OCI-LY1 (cell line): ENCODE measurements at regions not wholly inside any gene's neighbourhood (a gene's known extent, or its start where the extent isn't known, plus 50 kb on each side); places are given as distances from the start of the nearest gene placed in this dataset.

Experiments
- H2AFZ ChIP-seq: fragments of 200-600 bp; sonication (generic), shearing (Covaris generic); 2 replicates; pipeline ENCODE4 v1.6.0; 2014; ENCODE audit warnings: antibody characterized with exemption, mild to moderate bottlenecking, low read length
- H3F3A ChIP-seq: fragments of 200-600 bp; sonication (generic), shearing (Covaris generic); 2 replicates; pipeline ENCODE4 v1.6.0; 2014; ENCODE audit warnings: mild to moderate bottlenecking, antibody characterized with exemption, low read length, moderate library complexity; ENCODE audit not compliant: insufficient read depth
- H3K27ac ChIP-seq: fragments of 200-600 bp; sonication (generic); 2 replicates; pipeline ENCODE4 v1.5.1; 2014; ENCODE audit warnings: low read length, mixed run types, mild to moderate bottlenecking, low read depth; ENCODE audit not compliant: poor library complexity, severe bottlenecking
- H3K27me3 ChIP-seq: fragments of 200-600 bp; sonication (generic); 2 replicates; pipeline ENCODE4 v1.6.0; 2014; ENCODE audit warnings: antibody characterized with exemption, mild to moderate bottlenecking, low read length, moderate library complexity; ENCODE audit not compliant: insufficient read depth
- H3K36me3 ChIP-seq: fragments of 200-600 bp; sonication (generic); 2 replicates; pipeline ENCODE4 v1.6.1; 2014; ENCODE audit warnings: mild to moderate bottlenecking, antibody characterized with exemption, low read length, moderate library complexity, mixed read lengths; ENCODE audit not compliant: insufficient read depth
- H3K4me1 ChIP-seq: fragments of 200-600 bp; sonication (generic); 2 replicates; pipeline ENCODE4 v1.5.1; 2014; ENCODE audit warnings: mild to moderate bottlenecking, low read length, moderate library complexity; ENCODE audit not compliant: insufficient read depth, severe bottlenecking
- H3K4me2 ChIP-seq: fragments of 200-600 bp; sonication (generic), shearing (Covaris generic); 2 replicates; pipeline ENCODE4 v1.6.1; 2014; ENCODE audit warnings: low read length
- H3K4me3 ChIP-seq: fragments of 200-600 bp; sonication (generic); 2 replicates; pipeline ENCODE4 v1.5.1; 2014; ENCODE audit warnings: low read length, low read depth, mild to moderate bottlenecking, mixed read lengths; ENCODE audit not compliant: poor library complexity, severe bottlenecking
- H3K79me2 ChIP-seq: fragments of 200-600 bp; shearing (Covaris generic); 2 replicates; pipeline ENCODE4 v1.6.1; 2016; ENCODE audit warnings: mixed run types, low read length, mixed read lengths; ENCODE audit not compliant: insufficient read depth
- H3K9ac ChIP-seq: fragments of 200-600 bp; sonication (generic), shearing (Covaris generic); 2 replicates; pipeline ENCODE4 v1.6.1; 2014; ENCODE audit warnings: mild to moderate bottlenecking, low read length, mixed read lengths
- H3K9me2 ChIP-seq: fragments of 200-600 bp; sonication (generic), shearing (Covaris generic); 2 replicates; pipeline ENCODE4 v1.6.1; 2014; ENCODE audit warnings: low read depth, mild to moderate bottlenecking, low read length, mixed read lengths
- H3K9me3 ChIP-seq: fragments of 200-600 bp; shearing (Covaris generic); 2 replicates; pipeline ENCODE4 v1.6.1; 2014; ENCODE audit warnings: low read length, mixed read lengths
- H4K20me1 ChIP-seq: fragments of 200-600 bp; sonication (generic), shearing (Covaris generic); 2 replicates; pipeline ENCODE4 v1.6.0; 2016; ENCODE audit warnings: mild to moderate bottlenecking, low read length; ENCODE audit not compliant: insufficient read depth
- EZH2 ChIP-seq: fragments of 200-600 bp; sonication (generic), shearing (Covaris generic); IDR thresholded peaks from 2 replicates; pipeline ENCODE4 v1.8.0; 2017; ENCODE audit warnings: borderline replicate concordance, mixed run types, mild to moderate bottlenecking, antibody characterized with exemption, low read length, moderate library complexity, mixed read lengths
- TF ChIP-seq, protein P1 (sequence below): fragments of 200-600 bp; sonication (generic), shearing (Covaris generic); IDR thresholded peaks from 2 replicates; pipeline ENCODE4 v1.5.1; 2017; ENCODE audit warnings: mild to moderate bottlenecking, antibody characterized with exemption, low read length, moderate library complexity, mixed read lengths

DNA sequence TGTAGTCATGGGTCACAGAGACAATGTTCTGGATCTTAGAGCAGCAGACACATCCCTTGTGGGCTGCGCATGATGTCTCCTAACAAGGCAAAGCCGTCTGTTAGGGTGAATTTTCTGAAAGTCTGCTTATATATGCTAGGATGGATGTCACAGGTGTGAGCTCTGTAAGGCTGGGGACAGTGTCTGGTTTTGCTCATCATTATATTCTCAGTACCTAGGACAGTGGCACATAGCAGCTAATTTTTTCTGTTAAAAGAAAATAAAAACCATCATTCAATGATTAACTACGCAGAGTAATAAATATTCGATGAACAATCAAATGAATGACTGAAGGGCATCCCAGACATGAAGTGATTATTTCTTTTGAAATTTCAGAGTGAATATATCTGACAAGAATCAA is 52.9 kb upstream of the FAM169A start:
- no peaks in the 10 kb centered on the region for H3K36me3 ChIP-seq
- no peaks in the 10 kb centered on the region for H3F3A ChIP-seq
- no peaks in the 10 kb centered on the region for H3K27me3 ChIP-seq
- H3K4me1 ChIP-seq, result no peaks in the 10 kb centered on the region
- no peaks in the 10 kb centered on the region for H3K79me2 ChIP-seq
- H3K4me2 ChIP-seq, result no peak overlapping the region
- TF ChIP-seq, protein P1, sequence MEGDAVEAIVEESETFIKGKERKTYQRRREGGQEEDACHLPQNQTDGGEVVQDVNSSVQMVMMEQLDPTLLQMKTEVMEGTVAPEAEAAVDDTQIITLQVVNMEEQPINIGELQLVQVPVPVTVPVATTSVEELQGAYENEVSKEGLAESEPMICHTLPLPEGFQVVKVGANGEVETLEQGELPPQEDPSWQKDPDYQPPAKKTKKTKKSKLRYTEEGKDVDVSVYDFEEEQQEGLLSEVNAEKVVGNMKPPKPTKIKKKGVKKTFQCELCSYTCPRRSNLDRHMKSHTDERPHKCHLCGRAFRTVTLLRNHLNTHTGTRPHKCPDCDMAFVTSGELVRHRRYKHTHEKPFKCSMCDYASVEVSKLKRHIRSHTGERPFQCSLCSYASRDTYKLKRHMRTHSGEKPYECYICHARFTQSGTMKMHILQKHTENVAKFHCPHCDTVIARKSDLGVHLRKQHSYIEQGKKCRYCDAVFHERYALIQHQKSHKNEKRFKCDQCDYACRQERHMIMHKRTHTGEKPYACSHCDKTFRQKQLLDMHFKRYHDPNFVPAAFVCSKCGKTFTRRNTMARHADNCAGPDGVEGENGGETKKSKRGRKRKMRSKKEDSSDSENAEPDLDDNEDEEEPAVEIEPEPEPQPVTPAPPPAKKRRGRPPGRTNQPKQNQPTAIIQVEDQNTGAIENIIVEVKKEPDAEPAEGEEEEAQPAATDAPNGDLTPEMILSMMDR, result no peak
- TF ChIP-seq EZH2, result no peak
- H2AFZ ChIP-seq, result no peak overlapping the region
- no peaks in the 10 kb centered on the region for H3K9me2 ChIP-seq
- no peaks in the 10 kb centered on the region for H3K9me3 ChIP-seq
- H3K4me3 ChIP-seq, result no peak overlapping the region
- no peak overlapping the region for H3K9ac ChIP-seq
- no peak overlapping the region for H3K27ac ChIP-seq
- no peaks in the 10 kb centered on the region for H4K20me1 ChIP-seq

DNA sequence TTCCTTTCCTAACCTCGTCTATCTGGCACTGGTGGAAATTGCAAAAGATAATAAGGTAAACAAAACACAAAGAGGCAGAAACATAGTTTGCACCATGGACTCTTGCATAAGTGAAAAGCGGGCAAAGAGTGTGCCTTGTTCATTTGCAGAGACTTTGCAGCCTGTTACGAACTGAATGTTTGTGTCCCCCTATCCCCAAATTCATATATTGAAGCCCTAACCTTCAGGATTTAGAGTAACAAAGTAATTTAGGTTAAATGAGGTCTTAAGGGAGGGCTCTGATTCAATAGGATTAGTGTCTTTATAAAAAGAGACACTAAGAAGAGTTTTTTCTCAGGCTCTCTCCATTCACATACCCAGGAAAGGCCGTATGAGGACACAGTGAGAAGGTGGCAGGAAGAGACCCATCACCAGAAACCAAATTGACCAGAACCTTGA is 52.1 kb upstream of the FAM169A start:
- Histone ChIP-seq H3K36me3 (no peaks in the 10 kb centered on the region), H3K4me2 (no peak overlapping the region), H3K9ac (no peak overlapping the region), H3K9me3 (no peaks in the 10 kb centered on the region), H3K27me3 (no peaks in the 10 kb centered on the region), H2AFZ (no peak overlapping the region), H3K4me3 (no peak overlapping the region), H3K27ac (no peak overlapping the region), H3F3A (no peaks in the 10 kb centered on the region), H3K79me2 (no peaks in the 10 kb centered on the region), H3K9me2 (no peaks in the 10 kb centered on the region), H3K4me1 (no peaks in the 10 kb centered on the region), H4K20me1 (no peaks in the 10 kb centered on the region)
- TF ChIP-seq EZH2, result no peak
- TF ChIP-seq, protein P1, result no peak

DNA sequence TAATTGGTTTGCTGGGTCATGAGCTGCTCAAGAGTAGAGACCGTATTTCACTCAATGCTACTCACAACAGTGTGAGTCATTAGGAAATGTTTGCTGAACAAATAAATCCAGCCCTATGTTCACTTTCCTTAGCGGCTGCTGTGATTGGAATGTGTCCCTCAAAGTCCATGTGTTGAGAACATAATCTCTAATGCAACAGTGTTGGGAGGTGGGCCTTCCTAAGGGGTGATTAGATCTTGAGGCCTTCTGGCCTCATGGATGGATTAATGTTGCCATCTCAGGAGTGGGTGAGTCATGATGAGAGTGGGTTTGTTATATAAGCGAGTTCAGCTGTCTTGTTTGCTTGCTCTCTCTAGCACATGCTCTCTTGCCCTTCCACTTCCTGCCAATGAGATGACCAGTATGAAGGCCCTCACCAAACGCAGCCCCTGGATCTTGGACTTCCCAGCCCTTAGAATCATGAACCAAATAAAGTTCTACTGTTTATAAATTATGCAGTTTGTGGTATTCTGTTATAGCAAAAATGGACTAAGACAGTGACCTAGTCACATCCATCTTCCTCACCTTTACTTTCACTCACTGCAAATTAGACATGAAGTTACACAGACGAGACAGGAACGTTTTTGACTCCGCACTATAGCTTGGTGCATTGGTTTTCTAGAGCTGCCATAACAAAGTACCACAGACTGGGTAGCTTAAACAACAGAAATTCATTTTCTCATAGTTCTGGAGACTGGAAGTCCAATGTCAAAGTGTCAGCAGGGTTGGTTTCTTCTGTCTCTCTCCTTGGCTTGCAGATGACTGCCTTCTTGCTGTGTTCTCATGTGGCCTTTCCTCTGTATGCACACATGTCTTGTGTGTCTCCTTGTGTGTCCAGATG is 50.9 kb upstream of the FAM169A start:
- Histone ChIP-seq H2AFZ (no peak overlapping the region), H4K20me1 (no peaks in the 10 kb centered on the region), H3K27me3 (no peaks in the 10 kb centered on the region), H3K36me3 (no peaks in the 10 kb centered on the region), H3K27ac (no peak overlapping the region), H3K9ac (no peak overlapping the region), H3K4me3 (no peak overlapping the region), H3K4me1 (no peaks in the 10 kb centered on the region), H3K9me3 (no peaks in the 10 kb centered on the region), H3F3A (no peaks in the 10 kb centered on the region), H3K4me2 (no peak overlapping the region), H3K79me2 (no peaks in the 10 kb centered on the region), H3K9me2 (no peaks in the 10 kb centered on the region)
- TF ChIP-seq, protein P1, result no peak
- no peak for TF ChIP-seq EZH2
